Stomach (tissue), 8 donors: ENCODE measurements at regions not wholly inside any gene's neighbourhood (a gene's known extent, or its start where the extent isn't known, plus 50 kb on each side); places are given as distances from the start of the nearest gene placed in this dataset.
A peak's percentile ranks its signal among the peaks of the same experiment; 100 is the strongest.
"Not testable (repeated sequence)": the region's sequence is repeated elsewhere in the genome, so short reads cannot be mapped to it uniquely, and the experiment has no call there.

Source experiments
- DNase-seq, 2 donors: peaks; one replicate each; pipeline versions ENCODE4 v3.0.0 to v3.0.0-alpha.2; 2013 to 2019
- H3K27ac ChIP-seq, 5 donors: fragments of 200-600 bp in 4 of 5; sonication (generic) in 4 of 5; one replicate each; pipeline ENCODE4 v1.5.1; 2013 to 2019; ENCODE audit warnings: mild to moderate bottlenecking in 1 of 5, moderate library complexity in 1 of 5
- H3K27me3 ChIP-seq, 3 donors: fragments of 200-600 bp; sonication (generic); one replicate each; pipeline ENCODE4 v1.5.1; 2017 to 2019; ENCODE audit warnings: mixed run types in 1 of 3
- H3K36me3 ChIP-seq, 4 donors: fragments of 200-600 bp; sonication (generic); 1 replicate in 3 of 4; 2 replicates in 1 of 4; pipeline ENCODE4 v1.5.1; 2016 to 2019
- H3K4me1 ChIP-seq, 4 donors: fragments of 200-600 bp; sonication (generic); one replicate each; pipeline ENCODE4 v1.5.1; 2016 to 2019
- H3K4me3 ChIP-seq, 4 donors: fragments of 200-600 bp; sonication (generic) in 3 of 4; one replicate each; pipeline ENCODE4 v1.5.1; 2016 to 2019; ENCODE audit warnings: mild to moderate bottlenecking in 1 of 4
- H3K9me3 ChIP-seq, 4 donors: fragments of 200-600 bp; sonication (generic); one replicate each; pipeline ENCODE4 v1.5.1; 2016 to 2019
- EP300 ChIP-seq: sonication (generic); formaldehyde crosslinking; IDR thresholded peaks from one replicate; pipeline ENCODE4 v1.6.1; 2017; ENCODE audit warnings: antibody characterized with exemption
- POLR2A ChIP-seq, 4 donors: fragments of 450-650 bp; IDR thresholded peaks; one replicate each; pipeline ENCODE4 v1.6.1; 2016; ENCODE audit warnings: antibody characterized with exemption in 4 of 4, control low read depth in 2 of 4, mild to moderate bottlenecking in 1 of 4, moderate library complexity in 1 of 4
- POLR2AphosphoS5 ChIP-seq, 3 donors: sonication (generic); formaldehyde crosslinking; IDR thresholded peaks; one replicate each; pipeline ENCODE4 v1.6.1; 2016; ENCODE audit warnings: antibody characterized with exemption in 3 of 3
- WGBS, 5 donors: extraction: QIAGEN DNeasy Blood & Tissue Kit in 3 of 5; methylation state at CpG; one replicate each; pipeline versions ENCODE4 v1.1.5 to v1.1.7; 2013 to 2018; 5-methylcytosine and 5-hydroxymethylcytosine counted together
- intact Hi-C: fragments of 100-400 bp; cut with DNase I; formaldehyde crosslinking; loops from one replicate; pipeline ENCODE4 v1.15.1; 2023; ENCODE audit warnings: low total_unique reads
- TF ChIP-seq, protein P1 (sequence below), 7 experiments: fragments of 450-650 bp in 4 of 7; fragments of 200-600 bp in 3 of 7; sonication (generic) in 3 of 7; IDR thresholded peaks; one replicate each; pipeline ENCODE4 v1.5.1; 2016 to 2019; ENCODE audit warnings: antibody characterized with exemption in 7 of 7, control low read depth in 2 of 7, mild to moderate bottlenecking in 1 of 7
- donor health status: healthy with polysubstance abuse.
- donor health status: Bipolar disorder and iron deficiency.
- donor health status: healthy.

DNA sequence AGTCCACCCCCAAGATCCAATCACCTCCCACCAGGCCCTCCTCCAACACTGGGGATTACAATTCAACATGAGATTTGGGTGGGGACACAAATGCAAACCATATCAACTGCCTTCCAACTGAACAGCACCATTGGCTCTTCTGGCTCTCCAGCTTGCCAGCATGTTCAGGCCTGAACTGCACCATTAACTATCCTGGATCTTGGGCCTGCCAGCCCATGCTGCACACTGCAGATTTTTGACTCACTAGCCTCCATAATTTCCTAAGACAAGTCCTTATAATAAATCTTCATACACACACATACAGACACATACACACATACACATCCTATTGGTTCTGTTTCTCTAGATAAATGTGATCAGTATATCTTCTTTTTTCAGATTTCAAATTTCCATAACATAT lies 737.1 kb upstream of the SPRY2 start:
- H3K9me3 ChIP-seq = peaks cover 0 to 8% (median 0%) of the 10 kb centered on the region in 4 donors
- DNase-seq = no peak
- no peaks in the 10 kb centered on the region for H3K4me1 ChIP-seq
- intact Hi-C loops = no loop called here
- no peaks in the 10 kb centered on the region for H3K27me3 ChIP-seq
- no peak overlapping the region for H3K4me3 ChIP-seq
- H3K36me3 ChIP-seq = no peaks in the 10 kb centered on the region
- TF ChIP-seq, protein P1, sequence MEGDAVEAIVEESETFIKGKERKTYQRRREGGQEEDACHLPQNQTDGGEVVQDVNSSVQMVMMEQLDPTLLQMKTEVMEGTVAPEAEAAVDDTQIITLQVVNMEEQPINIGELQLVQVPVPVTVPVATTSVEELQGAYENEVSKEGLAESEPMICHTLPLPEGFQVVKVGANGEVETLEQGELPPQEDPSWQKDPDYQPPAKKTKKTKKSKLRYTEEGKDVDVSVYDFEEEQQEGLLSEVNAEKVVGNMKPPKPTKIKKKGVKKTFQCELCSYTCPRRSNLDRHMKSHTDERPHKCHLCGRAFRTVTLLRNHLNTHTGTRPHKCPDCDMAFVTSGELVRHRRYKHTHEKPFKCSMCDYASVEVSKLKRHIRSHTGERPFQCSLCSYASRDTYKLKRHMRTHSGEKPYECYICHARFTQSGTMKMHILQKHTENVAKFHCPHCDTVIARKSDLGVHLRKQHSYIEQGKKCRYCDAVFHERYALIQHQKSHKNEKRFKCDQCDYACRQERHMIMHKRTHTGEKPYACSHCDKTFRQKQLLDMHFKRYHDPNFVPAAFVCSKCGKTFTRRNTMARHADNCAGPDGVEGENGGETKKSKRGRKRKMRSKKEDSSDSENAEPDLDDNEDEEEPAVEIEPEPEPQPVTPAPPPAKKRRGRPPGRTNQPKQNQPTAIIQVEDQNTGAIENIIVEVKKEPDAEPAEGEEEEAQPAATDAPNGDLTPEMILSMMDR (IDR thresholded peaks at IDR 0.05) = no peak
- TF ChIP-seq POLR2AphosphoS5 (IDR thresholded peaks at IDR 0.05) (no peak), EP300 (no peak), POLR2A (IDR thresholded peaks at IDR 0.05) (no peak)
- H3K27ac ChIP-seq = no peak overlapping the region

DNA sequence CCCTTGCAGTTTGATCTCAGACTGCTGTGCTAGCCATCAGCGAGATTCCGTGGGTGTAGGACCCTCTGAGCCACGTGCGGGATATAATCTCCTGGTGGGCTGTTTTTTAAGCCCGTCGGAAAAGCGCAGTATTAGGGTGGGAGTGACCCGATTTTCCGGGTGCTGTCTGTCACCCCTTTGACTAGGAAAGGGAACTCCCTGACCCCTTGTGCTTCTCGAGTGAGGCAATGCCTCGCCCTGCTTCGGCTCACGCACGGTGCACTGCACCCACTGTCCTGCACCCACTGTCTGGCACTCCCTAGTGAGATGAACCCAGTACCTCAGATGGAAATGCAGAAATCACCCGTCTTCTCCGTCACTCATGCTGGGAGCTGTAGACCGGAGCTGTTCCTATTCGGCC lies 728.9 kb upstream of the SPRY2 start:
- WGBS, 5 donors = 90 to 97% (median 96%) methylated on average over 14 to 18 of the region's 18 CpGs
- H3K36me3 ChIP-seq, intact Hi-C loops, H3K9me3 ChIP-seq, H3K27me3 ChIP-seq, H3K4me1 ChIP-seq, H3K27ac ChIP-seq, H3K4me3 ChIP-seq, DNase-seq: not testable (repeated sequence)

DNA sequence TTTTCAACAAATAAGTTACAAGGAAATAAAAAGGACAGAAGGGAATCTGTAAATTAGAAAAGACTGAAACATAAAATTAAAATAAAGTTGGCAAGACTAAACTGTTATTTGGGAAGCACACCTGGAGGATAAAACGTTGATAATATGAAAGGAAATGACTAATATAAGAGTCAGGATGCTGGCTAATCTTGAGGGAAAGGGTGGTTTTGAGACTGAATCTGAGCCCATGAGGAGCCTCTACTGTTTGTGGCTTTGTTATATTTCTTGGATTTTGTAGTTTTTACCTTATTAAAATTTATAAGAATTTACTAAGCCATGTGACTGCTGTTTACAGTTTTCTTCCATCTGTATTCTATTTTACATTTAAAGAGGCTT lies 718.0 kb upstream of the SPRY2 start:
- intact Hi-C loops = no loop called here
- TF ChIP-seq POLR2AphosphoS5 (IDR thresholded peaks at IDR 0.05) (no peak), POLR2A (IDR thresholded peaks at IDR 0.05) (no peak), EP300 (no peak)
- TF ChIP-seq, protein P1 (IDR thresholded peaks at IDR 0.05) = no peak
- H3K4me3 ChIP-seq = no peak overlapping the region
- H3K27me3 ChIP-seq = no peaks in the 10 kb centered on the region
- H3K4me1 ChIP-seq = no peaks in the 10 kb centered on the region
- H3K36me3 ChIP-seq = no peaks in the 10 kb centered on the region
- DNase-seq = no peak
- H3K27ac ChIP-seq = no peak overlapping the region
- WGBS, 5 donors = 10 to 19% (median 16%) methylated on average over 1 of the region's 1 CpG
- no peaks in the 10 kb centered on the region for H3K9me3 ChIP-seq

DNA sequence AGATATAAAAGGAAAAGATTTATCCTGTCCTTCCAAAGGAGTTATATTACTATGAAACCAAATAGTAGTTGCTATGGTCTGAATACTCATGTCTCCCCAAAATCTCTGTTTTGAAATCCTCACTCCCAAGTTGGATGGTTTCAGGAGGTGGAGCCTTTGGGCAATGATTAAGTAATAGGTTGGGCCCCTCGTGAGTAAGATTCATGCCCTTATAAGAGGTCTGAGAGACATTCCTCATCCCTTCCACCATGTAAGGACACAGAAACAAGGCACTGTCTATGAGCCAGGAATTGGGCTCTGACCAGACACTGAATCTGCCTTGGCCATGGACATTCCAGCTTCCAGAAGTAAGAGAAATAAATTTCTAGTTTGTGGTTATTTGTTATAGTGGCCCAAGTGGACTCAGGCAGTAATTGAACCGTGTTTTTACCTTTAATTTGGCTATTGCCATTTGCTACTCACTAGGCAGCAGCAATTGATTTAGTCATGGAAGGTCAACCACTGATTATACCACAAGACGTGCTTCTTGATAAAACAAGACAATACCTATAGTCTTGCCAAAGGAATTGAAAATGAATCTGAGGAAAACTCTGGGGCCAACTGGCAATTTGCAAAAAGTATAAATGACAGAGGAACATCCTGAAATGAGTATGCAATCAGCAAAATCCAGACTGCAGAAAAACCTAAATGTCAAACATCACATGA lies 717.4 kb upstream of the SPRY2 start:
- no peak for DNase-seq
- WGBS, 5 donors = 39 to 55% (median 45%) methylated on average over 3 of the region's 3 CpGs
- Histone ChIP-seq H3K4me3 (no peak overlapping the region), H3K36me3 (no peaks in the 10 kb centered on the region), H3K4me1 (no peaks in the 10 kb centered on the region), H3K27me3 (no peaks in the 10 kb centered on the region), H3K9me3 (no peaks in the 10 kb centered on the region), H3K27ac (no peak overlapping the region)
- intact Hi-C loops = no loop called here
- TF ChIP-seq EP300 (no peak), POLR2A (IDR thresholded peaks at IDR 0.05) (no peak), POLR2AphosphoS5 (IDR thresholded peaks at IDR 0.05) (no peak)
- TF ChIP-seq, protein P1 (IDR thresholded peaks at IDR 0.05) = no peak

DNA sequence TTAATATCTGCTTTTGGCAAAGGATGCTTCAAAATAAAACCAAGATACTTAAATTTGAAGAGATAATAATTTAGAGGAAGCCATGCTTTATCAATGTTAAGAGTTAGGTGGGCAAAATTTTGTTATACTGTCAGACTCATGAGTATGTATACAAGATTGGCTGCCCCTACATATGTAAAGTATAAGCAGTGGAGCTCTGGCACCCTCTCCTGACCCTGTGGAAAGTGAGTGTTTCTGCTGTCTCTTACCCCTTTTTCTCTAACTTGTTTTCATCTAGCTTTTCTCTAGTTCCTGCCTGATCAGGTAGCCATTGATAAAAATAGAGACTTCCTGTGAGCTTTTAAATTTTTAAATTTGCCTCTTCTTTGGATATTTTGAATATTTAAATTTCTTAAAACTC lies 710.9 kb upstream of the SPRY2 start:
- Histone ChIP-seq H3K4me1 (no peaks in the 10 kb centered on the region), H3K27ac (no peak overlapping the region), H3K27me3 (no peaks in the 10 kb centered on the region), H3K9me3 (no peaks in the 10 kb centered on the region), H3K36me3 (no peaks in the 10 kb centered on the region), H3K4me3 (no peak overlapping the region)
- intact Hi-C loops = no loop called here
- peak in 1 of 2 donors; percentile 18 for DNase-seq
- TF ChIP-seq POLR2A (IDR thresholded peaks at IDR 0.05) (no peak), EP300 (no peak), POLR2AphosphoS5 (IDR thresholded peaks at IDR 0.05) (no peak)
- TF ChIP-seq, protein P1 (IDR thresholded peaks at IDR 0.05) = no peak
